GM23338 (cell line): ENCODE measurements at regions not wholly inside any gene's neighbourhood (a gene's known extent, or its start where the extent isn't known, plus 50 kb on each side); places are given as distances from the start of the nearest gene placed in this dataset.

Source experiments
- ATAC-seq: fragments of 200-7000 bp; cut with Tn5 transposase; 3 replicates; pipeline ENCODE4 v1.9.1; 2020
- DNase-seq: peaks from one replicate; pipeline ENCODE4 v3.0.0-alpha.2; 2015; ENCODE audit warnings: low spot score
- H2AFZ ChIP-seq: fragments of 200-600 bp; sonication (generic); 2 replicates; pipeline ENCODE4 v1.8.0; 2016; ENCODE audit warnings: antibody characterized with exemption, mild to moderate bottlenecking, moderate library complexity
- H3F3A ChIP-seq: fragments of 200-600 bp; sonication (generic); replicated peaks from 2 replicates; pipeline ENCODE4 v1.8.0; 2017; ENCODE audit warnings: antibody characterized with exemption, mixed run types, low read depth
- H3K27ac ChIP-seq: fragments of 200-600 bp; sonication (generic); 2 replicates; pipeline ENCODE4 v1.6.1; 2016; ENCODE audit warnings: low read depth
- H3K27me3 ChIP-seq: fragments of 200-600 bp; sonication (generic); 2 replicates; pipeline ENCODE4 v1.8.0; 2016; ENCODE audit warnings: mild to moderate bottlenecking, mixed run types, moderate library complexity; ENCODE audit not compliant: insufficient read depth
- H3K36me3 ChIP-seq: fragments of 200-600 bp; sonication (generic); 2 replicates; pipeline ENCODE4 v1.8.0; 2016; ENCODE audit warnings: mild to moderate bottlenecking; ENCODE audit not compliant: insufficient read depth
- H3K4me1 ChIP-seq: fragments of 200-600 bp; sonication (generic); 2 replicates; pipeline ENCODE4 v1.8.0; 2016; ENCODE audit warnings: mild to moderate bottlenecking, moderate library complexity; ENCODE audit not compliant: insufficient read depth
- H3K4me2 ChIP-seq: fragments of 200-600 bp; sonication (generic); 2 replicates; pipeline ENCODE4 v1.7.1; 2017; ENCODE audit warnings: mixed run types
- H3K4me3 ChIP-seq: fragments of 200-600 bp; sonication (generic); 2 replicates; pipeline ENCODE4 v1.6.1; 2016; ENCODE audit warnings: mixed run types
- H3K79me2 ChIP-seq: fragments of 200-600 bp; sonication (generic); replicated peaks from 2 replicates; pipeline ENCODE4 v1.8.0; 2017; ENCODE audit warnings: mild to moderate bottlenecking; ENCODE audit not compliant: insufficient read depth
- H3K9me2 ChIP-seq: fragments of 200-600 bp; sonication (generic); 2 replicates; pipeline ENCODE4 v1.8.0; 2017; ENCODE audit not compliant: insufficient read depth
- H4K20me1 ChIP-seq: fragments of 200-600 bp; sonication (generic); replicated peaks from 2 replicates; pipeline ENCODE4 v1.8.0; 2017; ENCODE audit warnings: mild to moderate bottlenecking; ENCODE audit not compliant: insufficient read depth
- H3K27ac Mint-ChIP-seq: 2 replicates; pipeline ENCODE4 v1.8.0; 2020; ENCODE audit warnings: inconsistent platforms, mild to moderate bottlenecking, moderate library complexity, mixed read lengths
- H3K27me3 Mint-ChIP-seq: 3 replicates; pipeline ENCODE4 v1.8.0; 2022; ENCODE audit warnings: low read depth, mild to moderate bottlenecking, moderate library complexity, mixed read lengths, inconsistent platforms; ENCODE audit not compliant: insufficient read depth, poor library complexity
- H3K36me3 Mint-ChIP-seq: 3 replicates; pipeline ENCODE4 v1.8.0; 2021; ENCODE audit warnings: low read depth, mild to moderate bottlenecking, inconsistent platforms, moderate library complexity, mixed read lengths
- H3K4me1 Mint-ChIP-seq: 3 replicates; pipeline ENCODE4 v1.8.0; 2020; ENCODE audit warnings: mild to moderate bottlenecking, inconsistent platforms, mixed read lengths
- H3K4me3 Mint-ChIP-seq: 3 replicates; pipeline ENCODE4 v1.8.0; 2021; ENCODE audit warnings: moderate library complexity, mild to moderate bottlenecking, inconsistent platforms, mixed read lengths
- H3K9me3 Mint-ChIP-seq: 3 replicates; pipeline ENCODE4 v1.8.0; 2020; ENCODE audit warnings: moderate library complexity, mild to moderate bottlenecking, inconsistent platforms, mixed read lengths
- CREB1 ChIP-seq: fragments of 250-450 bp; sonication (Bioruptor Pico); IDR thresholded peaks from 2 replicates; pipeline ENCODE4 v1.5.0; 2020; ENCODE audit warnings: low read depth, mild to moderate bottlenecking, moderate library complexity
- CTCF ChIP-seq, 2 experiments: fragments of 200-600 bp in 1 of 2; sonication (generic) in 1 of 2; conservative IDR thresholded peaks; 2 replicates each; pipeline versions ENCODE4 v1.5.1 to v1.6.1; 2016 to 2017; ENCODE audit warnings: antibody characterized with exemption in 2 of 2, low read depth in 2 of 2, mild to moderate bottlenecking in 2 of 2, moderate library complexity in 1 of 2
- ETS1 ChIP-seq: IDR thresholded peaks from 2 replicates; pipeline ENCODE4 v1.6.1; 2016; ENCODE audit warnings: antibody characterized with exemption
- EZH2 ChIP-seq: fragments of 200-600 bp; sonication (generic); IDR thresholded peaks from one replicate; pipeline ENCODE4 v1.8.0; 2017; ENCODE audit warnings: antibody characterized with exemption, mild to moderate bottlenecking, low read depth; ENCODE audit not compliant: unreplicated experiment
- EZH2phosphoT487 ChIP-seq: fragments of 200-600 bp; sonication (generic); IDR thresholded peaks from one replicate; pipeline ENCODE4 v1.8.1; 2018; ENCODE audit warnings: antibody characterized with exemption; ENCODE audit not compliant: unreplicated experiment
- JUNB ChIP-seq: IDR thresholded peaks from one replicate; pipeline ENCODE4 v1.6.1; 2016; ENCODE audit warnings: antibody characterized with exemption; ENCODE audit not compliant: unreplicated experiment
- NANOG ChIP-seq: IDR thresholded peaks from 2 replicates; pipeline ENCODE4 v1.6.1; 2016; ENCODE audit warnings: antibody characterized with exemption, borderline replicate concordance
- POLR2AphosphoS5 ChIP-seq: IDR thresholded peaks from 2 replicates; pipeline ENCODE4 v1.6.1; 2016; ENCODE audit warnings: antibody characterized with exemption, low read depth
- REST ChIP-seq: IDR thresholded peaks from one replicate; pipeline ENCODE4 v1.6.1; 2018; ENCODE audit warnings: antibody characterized with exemption; ENCODE audit not compliant: unreplicated experiment
- STAT1 ChIP-seq: IDR thresholded peaks from one replicate; pipeline ENCODE4 v1.6.1; 2016; ENCODE audit warnings: antibody characterized with exemption; ENCODE audit not compliant: unreplicated experiment
- ZNF114 ChIP-seq: fragments of 250-450 bp; sonication (Bioruptor Pico); IDR thresholded peaks from 2 replicates; pipeline ENCODE4 v1.5.0; 2020; ENCODE audit warnings: mild to moderate bottlenecking, moderate library complexity
- ZNF331 ChIP-seq: fragments of 250-450 bp; sonication (Bioruptor Pico); IDR thresholded peaks from 2 replicates; pipeline ENCODE4 v1.5.0; 2020; ENCODE audit warnings: low read depth, mild to moderate bottlenecking, moderate library complexity
- ZNF462 ChIP-seq: fragments of 250-450 bp; sonication (Bioruptor Pico); IDR thresholded peaks from 2 replicates; pipeline ENCODE4 v1.5.0; 2020; ENCODE audit warnings: mild to moderate bottlenecking, moderate library complexity

- no peaks in the 10 kb centered on the region for H3F3A ChIP-seq
- no peak overlapping the region for H3K27ac ChIP-seq
- H3K27me3 ChIP-seq, result no peaks in the 10 kb centered on the region
- H3K79me2 ChIP-seq, result no peaks in the 10 kb centered on the region
- no peaks in the 10 kb centered on the region for H4K20me1 ChIP-seq
- Mint-ChIP-seq H3K9me3 (no peaks in the 10 kb centered on the region; the same call in 2 of the 3 replicates), H3K27me3 (peaks cover 2% of the 10 kb centered on the region), H3K4me3 (no peak overlapping the region), H3K27ac (no peak overlapping the region), H3K4me1 (peaks cover 11% of the 10 kb centered on the region), H3K36me3 (no peaks in the 10 kb centered on the region)
- DNase-seq (no peak), ATAC-seq (no peak)
- H3K4me1 ChIP-seq, result peaks cover 8% of the 10 kb centered on the region; the same call in 1 of the 2 replicates
- no peak overlapping the region for H3K4me3 ChIP-seq
- H3K9me2 ChIP-seq, result no peaks in the 10 kb centered on the region
- H2AFZ ChIP-seq, result no peak overlapping the region
- no peak overlapping the region for H3K4me2 ChIP-seq
- no peaks in the 10 kb centered on the region for H3K36me3 ChIP-seq
- TF ChIP-seq NANOG (no peak), ZNF331 (CRISPR knock-in tag) (no peak), REST (no peak), CTCF (conservative IDR thresholded peaks at IDR 0.05; ENCODE audit: low read depth in 2 of 2) (no peak), POLR2AphosphoS5 (no peak), EZH2phosphoT487 (no peak), ETS1 (no peak), CREB1 (CRISPR knock-in tag) (no peak), EZH2 (no peak), JUNB (no peak), ZNF114 (CRISPR knock-in tag) (no peak), ZNF462 (CRISPR knock-in tag) (no peak), STAT1 (no peak)
Observed at GRCh38 chr3:22318325-22318724, 567.3 kb upstream of the ZNF385D start.
